ENCODE measurements at regions not wholly inside any gene's neighbourhood (a gene's known extent, or its start where the extent isn't known, plus 50 kb on each side); places are given as distances from the start of the nearest gene placed in this dataset.

- no peak for DNase-seq
- no peak overlapping the region for H3K4me3 ChIP-seq
- no peaks in the 10 kb centered on the region for H3K4me1 ChIP-seq
- H3K9me3 ChIP-seq: no peaks in the 10 kb centered on the region
- H3K27me3 ChIP-seq: no peaks in the 10 kb centered on the region
- TF ChIP-seq, protein P1, sequence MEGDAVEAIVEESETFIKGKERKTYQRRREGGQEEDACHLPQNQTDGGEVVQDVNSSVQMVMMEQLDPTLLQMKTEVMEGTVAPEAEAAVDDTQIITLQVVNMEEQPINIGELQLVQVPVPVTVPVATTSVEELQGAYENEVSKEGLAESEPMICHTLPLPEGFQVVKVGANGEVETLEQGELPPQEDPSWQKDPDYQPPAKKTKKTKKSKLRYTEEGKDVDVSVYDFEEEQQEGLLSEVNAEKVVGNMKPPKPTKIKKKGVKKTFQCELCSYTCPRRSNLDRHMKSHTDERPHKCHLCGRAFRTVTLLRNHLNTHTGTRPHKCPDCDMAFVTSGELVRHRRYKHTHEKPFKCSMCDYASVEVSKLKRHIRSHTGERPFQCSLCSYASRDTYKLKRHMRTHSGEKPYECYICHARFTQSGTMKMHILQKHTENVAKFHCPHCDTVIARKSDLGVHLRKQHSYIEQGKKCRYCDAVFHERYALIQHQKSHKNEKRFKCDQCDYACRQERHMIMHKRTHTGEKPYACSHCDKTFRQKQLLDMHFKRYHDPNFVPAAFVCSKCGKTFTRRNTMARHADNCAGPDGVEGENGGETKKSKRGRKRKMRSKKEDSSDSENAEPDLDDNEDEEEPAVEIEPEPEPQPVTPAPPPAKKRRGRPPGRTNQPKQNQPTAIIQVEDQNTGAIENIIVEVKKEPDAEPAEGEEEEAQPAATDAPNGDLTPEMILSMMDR (IDR thresholded peaks at IDR 0.05): no peak
- intact Hi-C loops (cut with DNase I; ENCODE audit: low total_unique reads): no loop called here
- no peak overlapping the region for H3K27ac ChIP-seq
- H3K36me3 ChIP-seq: no peaks in the 10 kb centered on the region
Measured at GRCh38 chr11:122287401-122287800, 171.4 kb upstream of the BLID start.

DNA sequence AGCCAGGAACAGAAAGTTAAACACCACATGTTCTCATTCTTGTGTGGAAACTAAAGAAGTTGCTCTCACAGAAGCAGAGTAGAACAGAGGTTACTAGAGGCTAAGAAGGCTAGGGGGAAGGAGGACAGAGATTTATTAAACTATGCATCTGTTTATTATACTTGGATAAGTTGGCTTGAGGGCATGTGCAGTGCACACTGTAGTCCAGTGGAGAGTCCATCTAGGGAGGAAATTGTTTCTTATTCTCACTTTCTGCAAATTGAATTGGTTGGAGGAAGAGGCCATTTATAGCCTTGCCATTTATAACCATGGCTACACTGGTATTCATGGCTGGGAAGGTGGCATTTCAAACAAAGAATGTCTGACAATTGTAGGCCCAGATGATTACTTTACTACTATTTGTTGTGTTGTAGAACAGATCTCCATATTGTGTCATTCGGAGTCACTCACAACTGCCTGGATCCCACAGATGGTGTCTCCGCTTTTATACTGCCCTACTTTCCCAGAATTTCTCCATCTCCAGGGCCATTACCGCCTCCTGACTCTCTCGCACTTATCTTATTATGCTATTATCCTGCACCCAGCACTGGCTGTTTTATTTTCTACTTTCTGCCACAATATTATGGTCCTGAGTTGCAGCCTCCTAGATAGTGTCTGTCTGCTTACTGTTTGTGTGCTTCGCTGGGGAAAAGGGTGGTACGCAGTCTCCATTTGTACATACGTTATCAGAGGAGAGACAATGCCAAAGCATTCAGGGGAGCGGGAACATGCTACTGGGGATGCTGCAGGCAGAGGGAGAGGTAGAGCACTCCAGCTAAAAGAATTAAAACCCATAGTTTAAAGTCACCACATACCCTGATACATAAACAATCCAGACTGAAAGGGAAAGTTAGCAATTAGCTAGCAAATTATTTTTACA is 169.3 kb upstream of the BLID start:
- no peak for DNase-seq
- Histone ChIP-seq H3K36me3 (no peaks in the 10 kb centered on the region), H3K27me3 (no peaks in the 10 kb centered on the region), H3K27ac (no peak overlapping the region), H3K9me3 (no peaks in the 10 kb centered on the region), H3K4me1 (no peaks in the 10 kb centered on the region), H3K4me3 (no peak overlapping the region)
- intact Hi-C loops (cut with DNase I; ENCODE audit: low total_unique reads): no loop called here
- TF ChIP-seq, protein P1 (IDR thresholded peaks at IDR 0.05): no peak

GRCh38 chr11:122280870-122281269 is 164.9 kb upstream of the BLID start:
- no peaks in the 10 kb centered on the region for H3K27me3 ChIP-seq

DNA sequence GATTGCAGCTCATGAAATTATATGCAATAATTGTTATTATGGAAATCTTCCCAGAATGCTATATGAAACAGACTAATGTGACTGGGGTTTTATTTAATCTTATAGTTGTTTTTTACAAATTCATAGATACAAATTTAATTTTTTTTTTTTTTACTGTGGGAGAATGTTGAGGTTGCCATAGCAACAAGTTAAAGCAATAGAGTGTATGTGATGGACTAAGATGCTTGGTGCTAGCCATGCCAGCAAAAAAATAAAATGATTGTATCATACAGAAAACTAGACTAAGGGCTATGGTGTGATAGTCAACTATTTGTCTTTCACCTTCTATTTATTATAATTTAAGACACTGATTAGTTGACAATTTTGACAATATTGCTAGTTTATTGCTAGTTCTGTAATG is 163.2 kb upstream of the BLID start:
- TF ChIP-seq, protein P1 (IDR thresholded peaks at IDR 0.05): no peak
- no peak for DNase-seq
- no peaks in the 10 kb centered on the region for H3K9me3 ChIP-seq
- no peaks in the 10 kb centered on the region for H3K36me3 ChIP-seq
- H3K27ac ChIP-seq: no peak overlapping the region
- intact Hi-C loops (cut with DNase I; ENCODE audit: low total_unique reads): no loop called here
- no peaks in the 10 kb centered on the region for H3K27me3 ChIP-seq
- no peak overlapping the region for H3K4me3 ChIP-seq
- no peaks in the 10 kb centered on the region for H3K4me1 ChIP-seq

More at GRCh38 chr11:122280870-122281269, 164.9 kb upstream of the BLID start:
- Histone ChIP-seq H3K4me1 (no peaks in the 10 kb centered on the region), H3K4me3 (no peak overlapping the region), H3K27ac (no peak overlapping the region), H3K9me3 (no peaks in the 10 kb centered on the region), H3K36me3 (no peaks in the 10 kb centered on the region)
- intact Hi-C loops (cut with DNase I; ENCODE audit: low total_unique reads): no loop called here
- TF ChIP-seq, protein P1 (IDR thresholded peaks at IDR 0.05): no peak
- DNase-seq: no peak

DNA sequence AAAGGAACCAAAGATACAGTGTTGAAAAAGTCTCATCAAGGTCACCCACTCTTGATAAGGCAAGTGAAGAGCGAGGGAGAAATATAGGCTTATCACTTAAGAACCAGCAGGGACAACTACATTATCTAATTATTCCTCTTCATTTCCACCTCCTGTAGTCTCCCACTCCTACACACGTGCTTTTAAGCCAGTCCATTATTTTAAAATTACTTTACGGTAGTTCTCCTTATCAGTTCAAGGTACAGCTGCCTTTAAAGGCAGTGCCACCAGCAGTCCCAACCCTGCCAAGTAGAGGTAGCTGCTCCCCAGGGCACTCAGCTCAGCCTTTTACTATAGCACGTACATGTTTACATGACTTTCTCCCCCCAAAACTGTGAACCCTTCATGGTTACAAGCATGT is 161.5 kb upstream of the BLID start:
- TF ChIP-seq, protein P1 (IDR thresholded peaks at IDR 0.05): no peak
- no peak overlapping the region for H3K4me3 ChIP-seq
- H3K4me1 ChIP-seq: no peaks in the 10 kb centered on the region
- no peak for DNase-seq
- no peak overlapping the region for H3K27ac ChIP-seq
- intact Hi-C loops (cut with DNase I; ENCODE audit: low total_unique reads): no loop called here
- H3K9me3 ChIP-seq: no peaks in the 10 kb centered on the region
- H3K36me3 ChIP-seq: no peaks in the 10 kb centered on the region
- H3K27me3 ChIP-seq: no peaks in the 10 kb centered on the region

All from tibial artery (tissue), 4 donors.